Esophagus muscularis mucosa (tissue), 4 donors: ENCODE measurements at regions not wholly inside any gene's neighbourhood (a gene's known extent, or its start where the extent isn't known, plus 50 kb on each side); places are given as distances from the start of the nearest gene placed in this dataset.

Experiments used
- CTCF ChIP-seq, 3 experiments: fragments of 200-600 bp in 2 of 3; fragments of 450-650 bp in 1 of 3; sonication (generic) in 2 of 3; IDR thresholded peaks; one replicate each; pipeline ENCODE4 v1.5.1; 2017 to 2019; ENCODE audit warnings: antibody characterized with exemption in 3 of 3, mild to moderate bottlenecking in 2 of 3, moderate library complexity in 1 of 3
- EP300 ChIP-seq: sonication (generic); formaldehyde crosslinking; IDR thresholded peaks from one replicate; pipeline ENCODE4 v1.6.1; 2017; ENCODE audit warnings: antibody characterized with exemption
- POLR2A ChIP-seq: fragments of 450-650 bp; IDR thresholded peaks from one replicate; pipeline ENCODE4 v1.6.1; 2017; ENCODE audit warnings: antibody characterized with exemption, moderate library complexity, mild to moderate bottlenecking, low read depth

GRCh38 chr12:58066296-58066695 lies 124.9 kb downstream of the ATP23 start:
- TF ChIP-seq CTCF (IDR thresholded peaks at IDR 0.05) (no peak), POLR2A (no peak), EP300 (no peak)
